ENCODE measurements at regions not wholly inside any gene's neighbourhood (a gene's known extent, or its start where the extent isn't known, plus 50 kb on each side); places are given as distances from the start of the nearest gene placed in this dataset.
A peak's percentile ranks its signal among the peaks of the same experiment; 100 is the strongest.

DNA sequence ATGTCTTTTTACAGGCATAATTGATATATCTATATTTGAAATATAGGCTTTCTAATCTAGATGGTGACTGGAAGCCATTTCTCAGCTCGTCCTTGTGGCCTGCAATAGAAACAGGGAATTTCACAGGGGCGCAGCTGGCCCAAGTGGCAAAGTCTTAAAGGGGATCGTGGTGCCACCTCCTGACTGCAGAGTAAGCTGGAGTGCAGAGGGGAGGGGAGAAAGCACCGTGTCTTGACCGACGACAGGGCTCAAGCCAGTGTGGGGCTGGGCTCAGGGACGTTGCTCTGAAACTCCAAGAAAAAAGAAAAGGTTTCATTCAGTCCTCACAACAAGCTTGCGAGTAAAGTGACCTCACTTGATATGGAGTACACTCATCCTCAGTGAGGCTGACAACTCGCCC is 255.1 kb downstream of the DCDC2C start:
- Histone ChIP-seq H3K27ac (ENCODE audit: poor library complexity, severe bottlenecking) (no peak overlapping the region), H3K4me1 (ENCODE audit: insufficient read depth, poor library complexity, severe bottlenecking) (no peaks in the 10 kb centered on the region), H3K36me3 (ENCODE audit: low read depth) (no peaks in the 10 kb centered on the region), H3K9me3 (ENCODE audit: severe bottlenecking) (no peaks in the 10 kb centered on the region), H3K4me3 (ENCODE audit: severe bottlenecking) (no peak overlapping the region), H3K27me3 (ENCODE audit: insufficient read depth, poor library complexity, severe bottlenecking) (no peaks in the 10 kb centered on the region)
- TF ChIP-seq, protein P1, sequence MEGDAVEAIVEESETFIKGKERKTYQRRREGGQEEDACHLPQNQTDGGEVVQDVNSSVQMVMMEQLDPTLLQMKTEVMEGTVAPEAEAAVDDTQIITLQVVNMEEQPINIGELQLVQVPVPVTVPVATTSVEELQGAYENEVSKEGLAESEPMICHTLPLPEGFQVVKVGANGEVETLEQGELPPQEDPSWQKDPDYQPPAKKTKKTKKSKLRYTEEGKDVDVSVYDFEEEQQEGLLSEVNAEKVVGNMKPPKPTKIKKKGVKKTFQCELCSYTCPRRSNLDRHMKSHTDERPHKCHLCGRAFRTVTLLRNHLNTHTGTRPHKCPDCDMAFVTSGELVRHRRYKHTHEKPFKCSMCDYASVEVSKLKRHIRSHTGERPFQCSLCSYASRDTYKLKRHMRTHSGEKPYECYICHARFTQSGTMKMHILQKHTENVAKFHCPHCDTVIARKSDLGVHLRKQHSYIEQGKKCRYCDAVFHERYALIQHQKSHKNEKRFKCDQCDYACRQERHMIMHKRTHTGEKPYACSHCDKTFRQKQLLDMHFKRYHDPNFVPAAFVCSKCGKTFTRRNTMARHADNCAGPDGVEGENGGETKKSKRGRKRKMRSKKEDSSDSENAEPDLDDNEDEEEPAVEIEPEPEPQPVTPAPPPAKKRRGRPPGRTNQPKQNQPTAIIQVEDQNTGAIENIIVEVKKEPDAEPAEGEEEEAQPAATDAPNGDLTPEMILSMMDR (IDR thresholded peaks at IDR 0.05; ENCODE audit: poor library complexity, severe bottlenecking), result no peak
- ATAC-seq (ENCODE audit: low read depth) (no peak), DNase-seq (ENCODE audit: low spot score) (no peak)

DNA sequence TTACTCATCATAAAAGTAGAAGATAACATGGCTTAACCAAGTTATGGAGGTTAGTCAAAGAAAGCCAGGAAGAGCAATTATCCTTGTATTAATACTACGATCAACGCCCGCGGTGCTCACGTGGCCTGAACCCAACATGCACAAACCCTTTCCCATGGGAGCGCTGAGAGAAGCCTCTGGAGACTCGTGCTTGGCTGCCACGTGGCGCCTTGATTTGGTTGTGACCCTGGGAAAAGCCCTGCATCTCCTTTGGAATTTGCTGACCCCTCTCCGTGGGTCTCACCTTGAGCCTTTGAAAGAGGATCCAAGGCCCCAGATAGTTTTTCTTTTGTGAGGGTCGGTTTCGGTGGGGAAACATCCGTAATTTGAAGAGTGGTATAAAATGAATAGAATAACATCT is 255.6 kb downstream of the DCDC2C start:
- Histone ChIP-seq H3K36me3 (ENCODE audit: low read depth) (no peaks in the 10 kb centered on the region), H3K9me3 (ENCODE audit: severe bottlenecking) (no peaks in the 10 kb centered on the region), H3K27me3 (ENCODE audit: insufficient read depth, poor library complexity, severe bottlenecking) (no peaks in the 10 kb centered on the region), H3K27ac (ENCODE audit: poor library complexity, severe bottlenecking) (no peak overlapping the region), H3K4me3 (ENCODE audit: severe bottlenecking) (no peak overlapping the region), H3K4me1 (ENCODE audit: insufficient read depth, poor library complexity, severe bottlenecking) (no peaks in the 10 kb centered on the region)
- DNase-seq (ENCODE audit: low spot score), result no peak
- ATAC-seq (ENCODE audit: low read depth), result no peak
- TF ChIP-seq, protein P1 (IDR thresholded peaks at IDR 0.05; ENCODE audit: poor library complexity, severe bottlenecking), result no peak

DNA sequence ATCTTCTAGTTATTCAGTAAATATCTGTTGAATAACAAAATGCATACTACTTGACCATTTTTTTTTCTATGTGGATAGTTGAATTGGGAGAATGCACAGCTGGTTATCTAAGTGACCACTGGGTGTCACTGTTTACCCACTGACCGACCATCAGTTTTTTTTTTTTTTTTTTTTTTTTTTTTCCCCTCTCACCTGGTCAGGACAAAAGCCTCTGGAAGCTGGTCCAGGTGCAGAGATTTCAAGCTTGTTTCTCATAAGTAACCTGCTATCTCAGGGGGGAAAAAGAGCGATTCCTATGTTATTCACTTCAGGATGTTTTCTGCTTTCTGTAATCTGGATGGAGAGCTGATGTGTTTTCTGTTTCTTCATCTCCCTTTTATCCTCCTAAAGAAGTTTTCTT is 256.0 kb downstream of the DCDC2C start:
- Histone ChIP-seq H3K4me3 (ENCODE audit: severe bottlenecking) (no peak overlapping the region), H3K4me1 (ENCODE audit: insufficient read depth, poor library complexity, severe bottlenecking) (no peaks in the 10 kb centered on the region), H3K27me3 (ENCODE audit: insufficient read depth, poor library complexity, severe bottlenecking) (no peaks in the 10 kb centered on the region), H3K36me3 (ENCODE audit: low read depth) (no peaks in the 10 kb centered on the region), H3K9me3 (ENCODE audit: severe bottlenecking) (no peaks in the 10 kb centered on the region), H3K27ac (ENCODE audit: poor library complexity, severe bottlenecking) (no peak overlapping the region)
- TF ChIP-seq, protein P1 (IDR thresholded peaks at IDR 0.05; ENCODE audit: poor library complexity, severe bottlenecking), result peak; percentile 88
- no peak for ATAC-seq (ENCODE audit: low read depth)
- DNase-seq (ENCODE audit: low spot score), result no peak

DNA sequence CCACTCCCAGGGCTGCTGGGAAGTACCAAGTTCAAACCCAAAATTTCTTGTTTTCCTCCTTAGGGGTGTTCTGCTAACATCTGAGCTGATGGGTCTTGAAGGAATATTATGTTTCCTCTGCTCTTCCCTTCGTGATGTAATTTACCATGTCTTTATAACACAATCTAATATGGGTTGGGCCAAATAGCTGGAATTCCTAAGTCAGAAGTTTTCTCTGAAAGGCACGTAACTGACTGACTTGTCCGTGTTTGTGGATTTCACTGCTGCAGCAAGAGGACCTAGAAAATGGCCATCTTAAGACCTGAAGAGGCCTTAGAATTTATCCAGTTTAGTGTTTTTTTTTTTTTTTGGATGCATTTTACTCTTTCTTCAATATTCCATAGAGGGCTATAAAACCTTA is 256.7 kb downstream of the DCDC2C start:
- DNase-seq (ENCODE audit: low spot score) (no peak), ATAC-seq (ENCODE audit: low read depth) (no peak)
- H3K9me3 ChIP-seq (ENCODE audit: severe bottlenecking), result no peaks in the 10 kb centered on the region
- no peaks in the 10 kb centered on the region for H3K27me3 ChIP-seq (ENCODE audit: insufficient read depth, poor library complexity, severe bottlenecking)
- H3K36me3 ChIP-seq (ENCODE audit: low read depth), result no peaks in the 10 kb centered on the region
- H3K27ac ChIP-seq (ENCODE audit: poor library complexity, severe bottlenecking), result no peak overlapping the region
- no peaks in the 10 kb centered on the region for H3K4me1 ChIP-seq (ENCODE audit: insufficient read depth, poor library complexity, severe bottlenecking)
- TF ChIP-seq, protein P1 (IDR thresholded peaks at IDR 0.05; ENCODE audit: poor library complexity, severe bottlenecking), result no peak
- H3K4me3 ChIP-seq (ENCODE audit: severe bottlenecking), result no peak overlapping the region

DNA sequence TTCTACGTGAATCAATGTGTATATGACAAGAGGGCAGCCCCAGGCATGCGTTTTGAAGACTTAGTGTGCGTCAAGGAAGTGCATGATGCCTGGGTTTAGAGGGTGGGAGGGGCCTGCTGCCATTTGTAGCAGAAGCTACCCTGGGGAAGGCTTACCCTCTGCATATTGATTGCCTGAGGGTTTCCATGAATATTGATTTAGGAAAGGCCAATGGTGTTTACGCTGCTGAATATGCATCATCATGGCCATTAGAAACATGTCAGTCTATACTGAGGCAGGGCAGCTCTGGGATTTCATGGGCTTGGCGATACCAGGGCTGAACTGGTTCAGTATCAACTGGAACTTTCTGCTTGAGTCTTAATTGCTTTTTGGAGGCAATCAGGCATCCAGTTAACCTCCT is 259.3 kb downstream of the DCDC2C start:
- ATAC-seq (ENCODE audit: low read depth), result no peak
- Histone ChIP-seq H3K9me3 (ENCODE audit: severe bottlenecking) (no peaks in the 10 kb centered on the region), H3K36me3 (ENCODE audit: low read depth) (no peaks in the 10 kb centered on the region), H3K27me3 (ENCODE audit: insufficient read depth, poor library complexity, severe bottlenecking) (no peaks in the 10 kb centered on the region), H3K4me3 (ENCODE audit: severe bottlenecking) (no peak overlapping the region), H3K4me1 (ENCODE audit: insufficient read depth, poor library complexity, severe bottlenecking) (no peaks in the 10 kb centered on the region), H3K27ac (ENCODE audit: poor library complexity, severe bottlenecking) (no peak overlapping the region)
- TF ChIP-seq, protein P1 (IDR thresholded peaks at IDR 0.05; ENCODE audit: poor library complexity, severe bottlenecking), result no peak
- no peak for DNase-seq (ENCODE audit: low spot score)
